Activated naive CD4-positive, alpha-beta T cell treated with anti-CD3 and anti-CD28 coated beads, Interleukin-2, amount 50 U/mL, for 24 hours (primary cell): ENCODE measurements at regions not wholly inside any gene's neighbourhood (a gene's known extent, or its start where the extent isn't known, plus 50 kb on each side); places are given as distances from the start of the nearest gene placed in this dataset.

Experiments used
- H3K27ac Mint-ChIP-seq: one replicate; pipeline ENCODE4 v1.8.0; 2021; ENCODE audit warnings: mild to moderate bottlenecking, mixed read lengths
- H3K27me3 Mint-ChIP-seq: one replicate; pipeline ENCODE4 v1.8.0; 2021; ENCODE audit warnings: mixed read lengths
- H3K36me3 Mint-ChIP-seq: one replicate; pipeline ENCODE4 v1.8.0; 2021; ENCODE audit warnings: mixed read lengths
- H3K4me1 Mint-ChIP-seq: one replicate; pipeline ENCODE4 v1.8.0; 2021; ENCODE audit warnings: mixed read lengths
- H3K4me3 Mint-ChIP-seq: one replicate; pipeline ENCODE4 v1.8.0; 2021; ENCODE audit warnings: mild to moderate bottlenecking, mixed read lengths
- H3K9me3 Mint-ChIP-seq: one replicate; pipeline ENCODE4 v1.8.0; 2021; ENCODE audit warnings: mixed read lengths

DNA sequence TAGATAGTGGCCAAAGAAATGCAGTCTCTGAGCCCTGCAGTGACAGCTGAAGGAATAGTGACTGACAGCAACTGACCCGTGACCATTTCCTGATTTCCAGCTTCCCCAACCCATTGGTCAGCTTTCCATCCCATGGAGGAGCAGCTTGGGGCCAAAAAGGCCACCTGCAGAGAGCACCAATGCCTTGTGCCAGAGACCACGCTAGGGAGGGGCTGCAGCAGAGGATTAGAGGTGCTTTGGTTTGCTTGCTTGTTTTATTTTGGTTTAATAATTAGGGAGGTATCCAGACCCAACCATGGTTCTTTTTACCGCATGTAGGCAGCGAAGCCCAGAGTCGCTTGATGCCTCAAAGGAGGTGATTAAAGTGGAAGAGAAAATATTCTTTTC is 61.3 kb upstream of the SIAH1 start:
- Mint-ChIP-seq H3K4me3 (no peak overlapping the region), H3K4me1 (no peaks in the 10 kb centered on the region), H3K27ac (no peak overlapping the region), H3K27me3 (no peaks in the 10 kb centered on the region), H3K36me3 (no peaks in the 10 kb centered on the region), H3K9me3 (no peaks in the 10 kb centered on the region)

DNA sequence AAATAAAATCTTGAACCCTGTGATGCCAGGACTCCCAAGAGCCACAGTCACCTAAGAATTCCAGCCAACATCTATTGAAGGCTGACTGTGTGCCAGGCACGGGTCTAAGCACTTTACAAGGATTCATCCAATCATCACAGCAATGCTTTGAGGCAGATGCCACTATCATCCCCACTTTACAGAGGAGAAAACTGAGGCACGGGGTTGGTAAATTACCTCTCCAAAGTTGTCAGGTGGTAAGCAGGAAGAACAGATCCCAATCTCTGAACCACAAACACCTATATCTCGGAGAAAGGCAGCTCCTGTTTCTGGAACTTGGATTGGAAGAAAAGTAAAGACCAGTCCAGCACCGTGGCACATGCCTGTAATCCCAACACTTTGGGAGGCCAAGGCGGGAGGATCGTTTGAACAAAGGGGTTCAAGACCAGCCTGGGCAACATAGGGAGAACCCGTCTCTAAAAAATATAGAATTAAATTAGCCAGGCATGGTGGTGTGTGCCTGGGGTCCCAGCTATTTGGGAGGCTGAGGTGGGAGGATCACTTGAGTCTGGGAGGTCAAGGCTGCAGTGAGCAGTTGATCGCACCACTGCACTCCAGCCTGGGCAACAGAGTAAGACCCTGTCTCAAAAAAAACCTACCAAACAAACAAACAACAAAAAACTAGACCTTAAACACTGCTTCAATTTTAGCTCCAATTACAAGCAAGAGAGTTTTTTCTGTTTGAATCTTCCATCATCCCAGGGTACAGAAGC is 60.7 kb upstream of the SIAH1 start:
- H3K27me3 Mint-ChIP-seq = no peaks in the 10 kb centered on the region
- H3K4me1 Mint-ChIP-seq = no peaks in the 10 kb centered on the region
- H3K27ac Mint-ChIP-seq = no peak overlapping the region
- H3K9me3 Mint-ChIP-seq = no peaks in the 10 kb centered on the region
- no peak overlapping the region for H3K4me3 Mint-ChIP-seq
- no peaks in the 10 kb centered on the region for H3K36me3 Mint-ChIP-seq

DNA sequence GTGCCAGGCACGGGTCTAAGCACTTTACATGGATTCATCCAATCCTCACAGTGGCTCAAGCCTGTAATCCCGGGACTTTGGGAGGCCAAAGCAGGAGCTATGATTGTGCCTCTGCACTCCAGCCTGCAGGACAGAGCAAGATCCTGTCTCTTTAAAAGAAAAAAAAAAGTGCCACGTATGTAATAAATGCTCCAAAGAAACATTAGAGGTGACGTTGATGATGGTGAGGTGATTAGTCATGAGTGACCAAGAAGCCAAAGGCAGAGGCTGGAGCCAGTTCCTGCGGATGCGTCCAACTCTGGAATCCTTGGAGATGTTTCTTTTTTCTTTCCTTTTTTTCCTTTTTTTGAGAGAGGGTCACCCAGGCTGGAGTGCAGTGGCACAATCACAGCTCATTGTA is 59.4 kb upstream of the SIAH1 start:
- H3K9me3 Mint-ChIP-seq = no peaks in the 10 kb centered on the region

DNA sequence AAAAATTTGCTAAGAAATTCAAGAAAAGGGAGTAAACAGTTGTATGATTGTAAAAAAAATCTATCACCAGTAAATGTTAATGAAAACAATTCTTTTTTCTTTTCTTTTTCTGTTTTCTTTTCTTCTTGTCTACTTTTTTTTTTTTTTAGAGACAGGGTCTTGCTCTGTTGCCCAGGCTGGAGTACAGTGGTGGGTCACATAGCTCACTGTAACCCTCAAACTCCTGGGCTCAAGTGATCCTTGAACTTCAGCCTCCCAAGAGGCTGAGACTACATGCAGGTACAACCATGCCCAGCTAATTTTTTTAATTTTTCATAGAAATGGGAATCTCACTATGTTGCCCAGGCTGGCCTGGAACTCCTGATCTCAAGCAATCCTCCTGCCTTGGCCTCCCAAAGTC is 57.2 kb upstream of the SIAH1 start:
- no peaks in the 10 kb centered on the region for H3K4me1 Mint-ChIP-seq
- H3K36me3 Mint-ChIP-seq = no peaks in the 10 kb centered on the region
- no peak overlapping the region for H3K27ac Mint-ChIP-seq
- H3K27me3 Mint-ChIP-seq = no peaks in the 10 kb centered on the region
- no peak overlapping the region for H3K4me3 Mint-ChIP-seq
- no peaks in the 10 kb centered on the region for H3K9me3 Mint-ChIP-seq

More for the DNA sequence above, 59.4 kb upstream of the SIAH1 start:
- Mint-ChIP-seq H3K4me1 (no peaks in the 10 kb centered on the region), H3K4me3 (no peak overlapping the region), H3K27ac (no peak overlapping the region), H3K36me3 (no peaks in the 10 kb centered on the region), H3K27me3 (no peaks in the 10 kb centered on the region)

DNA sequence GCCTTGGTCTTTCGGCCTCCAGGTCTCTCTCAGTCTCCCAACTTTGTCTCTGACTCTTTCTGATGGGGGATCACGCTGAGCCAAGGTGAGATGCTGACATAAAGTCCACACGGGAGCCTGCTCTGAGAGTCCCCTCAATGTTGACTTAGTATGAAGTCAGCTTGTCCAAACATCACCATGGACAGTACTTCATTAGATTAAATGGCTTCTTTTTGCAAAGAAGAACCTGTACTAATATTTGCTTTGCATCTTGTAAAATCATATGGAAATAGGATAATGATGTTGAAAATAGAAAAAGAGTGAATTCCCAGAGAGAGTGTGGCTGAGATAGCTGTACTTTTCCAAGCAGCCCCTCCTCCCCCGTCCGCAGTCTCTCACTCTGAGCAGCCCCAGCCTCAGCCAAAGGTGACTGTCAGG is 56.7 kb upstream of the SIAH1 start:
- H3K36me3 Mint-ChIP-seq = no peaks in the 10 kb centered on the region

DNA sequence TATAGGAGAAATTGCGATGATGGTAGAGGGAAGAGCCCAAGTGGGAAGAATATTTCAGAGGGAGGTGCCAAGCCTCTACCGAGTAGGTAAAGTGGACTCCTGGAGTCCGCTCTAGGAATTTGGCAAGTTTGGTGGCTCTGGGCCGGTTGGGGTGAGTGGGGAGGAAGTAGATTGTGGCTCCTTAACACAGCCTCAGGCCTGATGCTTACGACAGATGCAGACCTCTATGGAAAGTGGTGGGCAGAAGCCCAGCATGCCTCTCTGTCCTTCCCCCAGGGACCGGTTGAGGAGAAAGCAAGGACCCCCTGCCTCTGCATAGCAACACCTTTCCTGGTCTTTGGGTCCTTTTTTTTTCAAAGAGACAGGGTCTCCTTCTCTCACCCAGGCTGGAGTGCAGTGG is 55.9 kb upstream of the SIAH1 start:
- H3K36me3 Mint-ChIP-seq = no peaks in the 10 kb centered on the region
- H3K27me3 Mint-ChIP-seq = no peaks in the 10 kb centered on the region
- H3K27ac Mint-ChIP-seq = no peak overlapping the region
- no peak overlapping the region for H3K4me3 Mint-ChIP-seq
- H3K4me1 Mint-ChIP-seq = no peaks in the 10 kb centered on the region
- H3K9me3 Mint-ChIP-seq = no peaks in the 10 kb centered on the region

More for the DNA sequence above, 56.7 kb upstream of the SIAH1 start:
- no peak overlapping the region for H3K27ac Mint-ChIP-seq
- H3K4me3 Mint-ChIP-seq = no peak overlapping the region
- H3K27me3 Mint-ChIP-seq = no peaks in the 10 kb centered on the region
- no peaks in the 10 kb centered on the region for H3K4me1 Mint-ChIP-seq
- no peaks in the 10 kb centered on the region for H3K9me3 Mint-ChIP-seq

DNA sequence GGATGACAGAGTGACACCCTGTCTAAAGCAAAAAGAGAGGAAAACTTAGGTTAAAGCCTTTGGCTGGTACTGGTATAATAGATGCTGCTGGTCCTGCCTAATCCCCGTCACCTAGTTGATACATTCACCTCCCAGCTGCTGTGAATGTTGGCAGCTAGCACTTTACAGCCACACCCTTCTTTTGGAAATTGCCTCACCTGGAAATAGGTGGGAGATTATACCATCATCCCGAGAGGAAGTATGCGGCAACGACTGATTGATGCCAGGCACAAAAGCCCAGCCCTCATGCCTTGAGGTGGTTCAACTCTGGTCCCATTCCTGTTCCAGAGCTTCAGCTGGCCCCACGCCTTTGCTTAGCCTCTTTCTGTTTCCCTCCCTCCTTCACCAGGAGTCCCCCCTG is 53.2 kb upstream of the SIAH1 start:
- no peak overlapping the region for H3K27ac Mint-ChIP-seq
- no peaks in the 10 kb centered on the region for H3K9me3 Mint-ChIP-seq
- H3K36me3 Mint-ChIP-seq = no peaks in the 10 kb centered on the region
- peaks cover 4% of the 10 kb centered on the region for H3K4me1 Mint-ChIP-seq
- no peaks in the 10 kb centered on the region for H3K27me3 Mint-ChIP-seq
- H3K4me3 Mint-ChIP-seq = no peak overlapping the region

DNA sequence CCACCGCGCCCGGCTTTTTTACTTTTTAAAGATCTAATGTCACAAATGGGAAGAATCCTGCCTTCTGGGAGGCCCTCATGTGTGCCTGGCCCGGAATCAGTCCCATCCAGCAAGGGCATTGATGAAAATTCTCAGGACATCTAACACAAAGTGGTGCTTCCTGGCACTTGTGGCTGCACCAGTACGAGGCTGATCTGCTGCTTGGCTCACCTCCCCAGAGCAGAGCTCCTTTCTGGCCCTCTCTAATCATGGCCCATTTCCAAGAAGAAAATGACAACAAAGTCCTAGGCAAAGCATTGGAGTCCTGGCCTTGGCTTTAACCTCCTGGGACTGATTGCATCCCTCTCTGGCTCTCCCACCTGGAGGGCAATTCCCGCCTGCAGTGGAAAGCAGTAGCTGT is 50.7 kb upstream of the SIAH1 start:
- H3K4me3 Mint-ChIP-seq = no peak overlapping the region
- H3K4me1 Mint-ChIP-seq = peaks cover 10% of the 10 kb centered on the region
- H3K36me3 Mint-ChIP-seq = no peaks in the 10 kb centered on the region
- H3K27ac Mint-ChIP-seq = no peak overlapping the region
- no peaks in the 10 kb centered on the region for H3K9me3 Mint-ChIP-seq
- H3K27me3 Mint-ChIP-seq = no peaks in the 10 kb centered on the region

DNA sequence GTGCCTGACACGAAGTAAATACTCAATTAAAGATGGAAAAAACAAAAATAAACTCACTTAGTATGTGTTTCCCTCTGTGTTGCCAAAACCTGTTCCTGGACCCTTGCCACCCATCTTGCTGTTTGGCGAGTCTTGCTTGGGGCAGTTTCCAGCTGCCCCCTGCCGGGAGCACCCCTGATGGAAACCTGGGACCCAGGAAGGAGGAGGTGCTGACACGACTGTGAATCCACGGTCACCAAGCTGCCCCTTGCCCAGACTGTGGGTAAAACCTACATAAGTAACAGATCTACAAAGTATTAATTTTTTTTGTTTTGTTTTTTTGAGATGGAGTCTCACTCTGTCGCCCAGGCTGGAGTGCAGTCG is 50.1 kb upstream of the SIAH1 start:
- Mint-ChIP-seq H3K4me3 (no peak overlapping the region), H3K27ac (no peak overlapping the region), H3K9me3 (no peaks in the 10 kb centered on the region), H3K4me1 (peaks cover 10% of the 10 kb centered on the region), H3K27me3 (no peaks in the 10 kb centered on the region), H3K36me3 (no peaks in the 10 kb centered on the region)
